Vagina (tissue), 2 donors: ENCODE measurements at regions not wholly inside any gene's neighbourhood (a gene's known extent, or its start where the extent isn't known, plus 50 kb on each side); places are given as distances from the start of the nearest gene placed in this dataset.

Experiments used
- DNase-seq, 2 donors: peaks; one replicate each; pipeline ENCODE4 v3.0.0-alpha.2; 2017; ENCODE audit errors: extremely low spot score in 2 of 2
- H3K27ac ChIP-seq: fragments of 200-600 bp; sonication (generic); one replicate; pipeline ENCODE4 v1.5.1; 2019
- H3K27me3 ChIP-seq: fragments of 200-600 bp; sonication (generic); one replicate; pipeline ENCODE4 v1.5.1; 2019
- H3K36me3 ChIP-seq, 2 donors: fragments of 200-600 bp; sonication (generic); one replicate each; pipeline ENCODE4 v1.5.1; 2017 to 2019
- H3K4me1 ChIP-seq: fragments of 200-600 bp; sonication (generic); one replicate; pipeline ENCODE4 v1.5.1; 2019
- H3K4me3 ChIP-seq, 2 donors: fragments of 200-600 bp; sonication (generic); 1 replicate in 1 of 2; 2 replicates in 1 of 2; pipeline ENCODE4 v1.5.1; 2016 to 2019
- H3K9me3 ChIP-seq: fragments of 200-600 bp; sonication (generic); one replicate; pipeline ENCODE4 v1.5.1; 2019
- CTCF ChIP-seq, 3 experiments: fragments of 450-650 bp in 2 of 3; fragments of 200-600 bp in 1 of 3; sonication (generic) in 1 of 3; IDR thresholded peaks; one replicate each; pipeline ENCODE4 v1.5.1; 2017 to 2019; ENCODE audit warnings: antibody characterized with exemption in 3 of 3, mild to moderate bottlenecking in 2 of 3, moderate library complexity in 2 of 3
- POLR2A ChIP-seq, 2 donors: fragments of 450-650 bp; IDR thresholded peaks; one replicate each; pipeline ENCODE4 v1.6.1; 2017; ENCODE audit warnings: antibody characterized with exemption in 2 of 2, mild to moderate bottlenecking in 2 of 2, moderate library complexity in 2 of 2
- POLR2AphosphoS5 ChIP-seq, 2 donors: sonication (generic); formaldehyde crosslinking; IDR thresholded peaks; one replicate each; pipeline ENCODE4 v1.9.0; 2017; ENCODE audit warnings: antibody characterized with exemption in 2 of 2, mild to moderate bottlenecking in 2 of 2, low read depth in 1 of 2; ENCODE audit not compliant: insufficient read depth in 1 of 2
- intact Hi-C: fragments of 100-400 bp; cut with DNase I; formaldehyde crosslinking; loops from one replicate; pipeline ENCODE4 v1.15.1; 2023

- no peaks in the 10 kb centered on the region for H3K36me3 ChIP-seq
- no peak overlapping the region for H3K4me3 ChIP-seq
- H3K27me3 ChIP-seq, result no peaks in the 10 kb centered on the region
- H3K9me3 ChIP-seq, result no peaks in the 10 kb centered on the region
- no peak for DNase-seq
- no peak for TF ChIP-seq POLR2AphosphoS5 (IDR thresholded peaks at IDR 0.05; ENCODE audit: insufficient read depth in 1 of 2, low read depth in 1 of 2)
- TF ChIP-seq POLR2A (IDR thresholded peaks at IDR 0.05), result no peak
- TF ChIP-seq CTCF (IDR thresholded peaks at IDR 0.05), result no peak
- H3K4me1 ChIP-seq, result no peaks in the 10 kb centered on the region
- H3K27ac ChIP-seq, result no peak overlapping the region
- intact Hi-C loops, result no loop called here
These were observed 84.4 kb upstream of the DHRS4 start for GRCh38 chr14:23869078-23869719.

- Histone ChIP-seq H3K9me3 (no peaks in the 10 kb centered on the region), H3K4me3 (no peak overlapping the region), H3K27me3 (no peaks in the 10 kb centered on the region), H3K27ac (no peak overlapping the region), H3K4me1 (no peaks in the 10 kb centered on the region), H3K36me3 (no peaks in the 10 kb centered on the region)
- TF ChIP-seq POLR2A (IDR thresholded peaks at IDR 0.05) (no peak), POLR2AphosphoS5 (IDR thresholded peaks at IDR 0.05; ENCODE audit: insufficient read depth in 1 of 2, low read depth in 1 of 2) (no peak), CTCF (IDR thresholded peaks at IDR 0.05) (no peak)
- no peak for DNase-seq
- intact Hi-C loops, result no loop called here
These were observed 77.3 kb upstream of the DHRS4 start for GRCh38 chr14:23876160-23876750.

- H3K4me3 ChIP-seq, result no peak overlapping the region
- no peak for TF ChIP-seq POLR2A (IDR thresholded peaks at IDR 0.05)
- TF ChIP-seq POLR2AphosphoS5 (IDR thresholded peaks at IDR 0.05; ENCODE audit: insufficient read depth in 1 of 2, low read depth in 1 of 2), result no peak
These were observed 76.5 kb upstream of the DHRS4 start for GRCh38 chr14:23877111-23877510.

GRCh38 chr14:23877538-23878180 lies 75.9 kb upstream of the DHRS4 start:
- no peak overlapping the region for H3K27ac ChIP-seq
- no peaks in the 10 kb centered on the region for H3K4me1 ChIP-seq
- no peaks in the 10 kb centered on the region for H3K9me3 ChIP-seq
- H3K36me3 ChIP-seq, result no peaks in the 10 kb centered on the region
- no peak for TF ChIP-seq POLR2A (IDR thresholded peaks at IDR 0.05)
- TF ChIP-seq CTCF (IDR thresholded peaks at IDR 0.05), result no peak
- TF ChIP-seq POLR2AphosphoS5 (IDR thresholded peaks at IDR 0.05; ENCODE audit: insufficient read depth in 1 of 2, low read depth in 1 of 2), result no peak
- no peak overlapping the region for H3K4me3 ChIP-seq
- no peak for DNase-seq
- intact Hi-C loops, result no loop called here
- no peaks in the 10 kb centered on the region for H3K27me3 ChIP-seq

More at GRCh38 chr14:23877111-23877510, 76.5 kb upstream of the DHRS4 start:
- intact Hi-C loops, result no loop called here
- no peaks in the 10 kb centered on the region for H3K9me3 ChIP-seq
- H3K27me3 ChIP-seq, result no peaks in the 10 kb centered on the region
- no peak for DNase-seq
- no peaks in the 10 kb centered on the region for H3K36me3 ChIP-seq
- H3K27ac ChIP-seq, result no peak overlapping the region
- H3K4me1 ChIP-seq, result no peaks in the 10 kb centered on the region

GRCh38 chr14:23881282-23881681 lies 72.3 kb upstream of the DHRS4 start:
- no peak overlapping the region for H3K27ac ChIP-seq
- no peak for DNase-seq
- H3K4me1 ChIP-seq, result no peaks in the 10 kb centered on the region
- H3K9me3 ChIP-seq, result no peaks in the 10 kb centered on the region
- H3K4me3 ChIP-seq, result no peak overlapping the region
- no peaks in the 10 kb centered on the region for H3K36me3 ChIP-seq
- TF ChIP-seq POLR2AphosphoS5 (IDR thresholded peaks at IDR 0.05; ENCODE audit: insufficient read depth in 1 of 2, low read depth in 1 of 2) (no peak), POLR2A (IDR thresholded peaks at IDR 0.05) (no peak), CTCF (IDR thresholded peaks at IDR 0.05) (no peak)
- intact Hi-C loops, result no loop called here
- H3K27me3 ChIP-seq, result no peaks in the 10 kb centered on the region
